Prostate gland (tissue), 2 donors: ENCODE measurements at regions not wholly inside any gene's neighbourhood (a gene's known extent, or its start where the extent isn't known, plus 50 kb on each side); places are given as distances from the start of the nearest gene placed in this dataset.

Source experiments
- DNase-seq: peaks from one replicate; pipeline ENCODE4 v3.0.0-alpha.2; 2019; ENCODE audit warnings: low spot score
- H3K27ac ChIP-seq, 2 donors: fragments of 200-600 bp; sonication (generic); 2 replicates each; pipeline ENCODE4 v1.5.1; 2017 to 2019
- H3K27me3 ChIP-seq: fragments of 200-600 bp; sonication (generic); replicated peaks from 2 replicates; pipeline ENCODE4 v1.5.1; 2019; ENCODE audit not compliant: insufficient read depth
- H3K36me3 ChIP-seq, 2 donors: fragments of 200-600 bp; sonication (generic); 1 replicate in 1 of 2; 2 replicates in 1 of 2; pipeline versions ENCODE4 v1.5.1 to v1.8.1; 2017 to 2019
- H3K4me1 ChIP-seq: fragments of 200-600 bp; sonication (generic); replicated peaks from 2 replicates; pipeline ENCODE4 v1.5.1; 2019
- H3K4me3 ChIP-seq, 2 donors: fragments of 200-600 bp; sonication (generic); 2 replicates each; pipeline ENCODE4 v1.5.1; 2017 to 2019
- H3K9me3 ChIP-seq: fragments of 200-600 bp; sonication (generic); 2 replicates; pipeline ENCODE4 v1.5.1; 2017
- POLR2A ChIP-seq: fragments of 450-650 bp; IDR thresholded peaks from one replicate; pipeline ENCODE4 v1.6.1; 2016; ENCODE audit warnings: antibody characterized with exemption, mild to moderate bottlenecking
- POLR2AphosphoS5 ChIP-seq: sonication (generic); formaldehyde crosslinking; IDR thresholded peaks from one replicate; pipeline ENCODE4 v1.6.1; 2017; ENCODE audit warnings: antibody characterized with exemption
- WGBS: methylation state at CpG from one replicate; pipeline ENCODE4 v1.1.5; 2018; 5-methylcytosine and 5-hydroxymethylcytosine counted together
- intact Hi-C: fragments of 100-400 bp; cut with DNase I; formaldehyde crosslinking; loops from one replicate; pipeline ENCODE4 v1.14.2; 2022
- TF ChIP-seq, protein P1 (sequence below), 4 experiments: fragments of 200-600 bp in 2 of 4; fragments of 450-650 bp in 2 of 4; sonication (generic) in 2 of 4; IDR thresholded peaks; 1 replicate in 3 of 4; 2 replicates in 1 of 4; pipeline ENCODE4 v1.5.1; 2016 to 2019; ENCODE audit warnings: antibody characterized with exemption in 4 of 4, mild to moderate bottlenecking in 2 of 4, moderate library complexity in 2 of 4

DNA sequence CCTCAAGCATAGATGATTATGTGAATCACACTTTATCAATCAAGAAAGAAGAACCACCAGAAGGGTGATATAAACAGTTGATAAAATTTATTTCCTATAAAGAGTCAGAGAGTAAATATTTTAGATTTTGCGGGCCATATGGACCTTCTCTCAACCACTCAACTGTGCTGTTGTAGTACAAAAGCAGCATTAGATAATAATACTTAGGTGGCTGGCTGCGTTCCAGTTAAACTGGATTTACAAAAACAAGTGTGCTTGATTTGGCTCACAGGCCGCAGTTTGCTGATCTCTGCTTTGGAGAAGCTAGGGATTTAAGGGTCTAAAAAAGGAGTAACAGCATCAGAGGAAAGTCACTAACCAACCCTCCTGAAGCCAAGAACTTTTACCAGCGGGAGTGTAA is 1406.0 kb downstream of the KCNT2 start:
- no peaks in the 10 kb centered on the region for H3K36me3 ChIP-seq
- H3K9me3 ChIP-seq, result no peaks in the 10 kb centered on the region
- H3K4me3 ChIP-seq, result no peak overlapping the region
- no peak for DNase-seq
- no peaks in the 10 kb centered on the region for H3K4me1 ChIP-seq
- WGBS, result 50% methylated on average over 4 of the region's 4 CpGs
- intact Hi-C loops, result no loop called here
- no peaks in the 10 kb centered on the region for H3K27me3 ChIP-seq
- no peak overlapping the region for H3K27ac ChIP-seq
- TF ChIP-seq POLR2A (no peak), POLR2AphosphoS5 (no peak)
- TF ChIP-seq, protein P1, sequence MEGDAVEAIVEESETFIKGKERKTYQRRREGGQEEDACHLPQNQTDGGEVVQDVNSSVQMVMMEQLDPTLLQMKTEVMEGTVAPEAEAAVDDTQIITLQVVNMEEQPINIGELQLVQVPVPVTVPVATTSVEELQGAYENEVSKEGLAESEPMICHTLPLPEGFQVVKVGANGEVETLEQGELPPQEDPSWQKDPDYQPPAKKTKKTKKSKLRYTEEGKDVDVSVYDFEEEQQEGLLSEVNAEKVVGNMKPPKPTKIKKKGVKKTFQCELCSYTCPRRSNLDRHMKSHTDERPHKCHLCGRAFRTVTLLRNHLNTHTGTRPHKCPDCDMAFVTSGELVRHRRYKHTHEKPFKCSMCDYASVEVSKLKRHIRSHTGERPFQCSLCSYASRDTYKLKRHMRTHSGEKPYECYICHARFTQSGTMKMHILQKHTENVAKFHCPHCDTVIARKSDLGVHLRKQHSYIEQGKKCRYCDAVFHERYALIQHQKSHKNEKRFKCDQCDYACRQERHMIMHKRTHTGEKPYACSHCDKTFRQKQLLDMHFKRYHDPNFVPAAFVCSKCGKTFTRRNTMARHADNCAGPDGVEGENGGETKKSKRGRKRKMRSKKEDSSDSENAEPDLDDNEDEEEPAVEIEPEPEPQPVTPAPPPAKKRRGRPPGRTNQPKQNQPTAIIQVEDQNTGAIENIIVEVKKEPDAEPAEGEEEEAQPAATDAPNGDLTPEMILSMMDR (IDR thresholded peaks at IDR 0.05), result no peak

DNA sequence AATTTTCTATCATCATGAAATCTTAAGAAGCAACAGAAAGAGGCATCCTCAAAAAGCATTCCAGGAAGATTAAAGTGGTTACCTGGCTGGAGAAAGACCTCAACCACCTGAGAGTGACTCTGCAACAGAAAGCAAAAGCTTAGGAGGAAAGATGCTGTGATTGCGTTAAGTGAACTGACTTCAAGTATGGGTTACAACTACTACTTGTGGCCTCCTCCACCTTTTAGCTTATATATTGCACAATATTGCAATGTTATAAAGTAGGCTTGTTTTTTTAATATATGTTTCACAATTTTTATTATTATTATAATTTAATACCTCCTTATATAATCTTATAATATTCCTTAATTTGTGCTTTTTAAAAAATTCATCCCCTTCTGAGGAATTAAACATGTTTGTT is 1407.5 kb downstream of the KCNT2 start:
- intact Hi-C loops, result no loop called here
- Histone ChIP-seq H3K36me3 (no peaks in the 10 kb centered on the region), H3K27me3 (no peaks in the 10 kb centered on the region), H3K4me1 (no peaks in the 10 kb centered on the region), H3K27ac (no peak overlapping the region), H3K9me3 (no peaks in the 10 kb centered on the region), H3K4me3 (no peak overlapping the region)
- no peak for DNase-seq
- TF ChIP-seq POLR2A (no peak), POLR2AphosphoS5 (no peak)
- TF ChIP-seq, protein P1 (IDR thresholded peaks at IDR 0.05), result no peak
- WGBS, result 92% methylated on average over 1 of the region's 1 CpG

DNA sequence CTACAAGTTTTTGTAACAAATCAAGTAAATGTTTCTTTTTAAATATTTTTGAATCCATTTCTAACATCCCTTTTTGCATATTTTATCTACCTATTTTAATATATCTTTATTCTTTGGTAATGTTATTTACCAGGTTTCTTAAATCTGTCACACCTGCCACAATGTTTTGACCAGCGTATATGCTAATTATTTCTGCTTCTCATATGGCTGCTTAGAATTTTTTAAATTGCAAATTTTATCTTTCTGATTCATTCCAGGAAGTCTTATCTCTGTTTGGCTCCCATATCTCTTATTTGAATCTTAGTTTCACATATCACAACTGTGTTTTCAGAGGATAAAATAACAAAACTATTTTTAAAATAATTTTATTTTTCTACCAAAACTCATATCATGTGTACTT is 1411.1 kb downstream of the KCNT2 start:
- H3K27me3 ChIP-seq, result no peaks in the 10 kb centered on the region
- no peak overlapping the region for H3K27ac ChIP-seq
- no peaks in the 10 kb centered on the region for H3K4me1 ChIP-seq
- intact Hi-C loops, result no loop called here
- H3K4me3 ChIP-seq, result no peak overlapping the region
- H3K9me3 ChIP-seq, result no peaks in the 10 kb centered on the region
- TF ChIP-seq, protein P1 (IDR thresholded peaks at IDR 0.05), result no peak
- TF ChIP-seq POLR2AphosphoS5, result no peak
- TF ChIP-seq POLR2A, result no peak
- WGBS, result 89% methylated on average over 1 of the region's 1 CpG
- H3K36me3 ChIP-seq, result no peaks in the 10 kb centered on the region
- no peak for DNase-seq

DNA sequence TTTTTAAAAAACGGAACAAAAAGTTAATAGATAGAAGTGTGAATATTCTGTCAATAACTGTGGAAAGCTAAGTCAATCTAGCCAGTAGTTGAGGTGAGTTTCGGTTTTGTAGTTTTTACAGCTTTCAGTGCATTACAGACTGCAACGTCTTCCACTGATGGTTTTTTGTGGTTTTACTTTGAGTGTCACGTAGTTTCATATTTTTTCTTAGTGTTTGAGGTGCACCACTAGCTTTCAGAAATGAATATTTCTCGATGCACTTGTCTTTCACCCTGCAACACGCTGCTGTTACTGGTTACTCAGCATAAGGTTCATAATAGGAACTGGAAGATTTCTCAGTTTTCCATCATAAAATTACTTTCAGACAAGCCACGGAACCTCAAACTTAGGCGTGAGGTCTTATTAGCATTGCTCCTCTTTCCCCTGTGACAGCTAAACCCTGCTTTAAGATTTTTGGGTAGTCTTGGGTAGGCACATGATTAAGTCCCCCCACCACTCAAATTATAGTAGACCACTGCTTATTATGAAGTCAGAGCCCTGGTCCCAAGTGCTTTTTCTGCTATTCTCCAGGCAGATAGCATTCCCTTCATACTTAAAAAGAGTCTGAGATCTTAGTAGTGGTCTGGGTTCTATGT is 1412.7 kb downstream of the KCNT2 start:
- H3K36me3 ChIP-seq, result no peaks in the 10 kb centered on the region
- 76% methylated on average over 8 of the region's 8 CpGs for WGBS
- H3K27ac ChIP-seq, result no peak overlapping the region
- no peaks in the 10 kb centered on the region for H3K4me1 ChIP-seq
- TF ChIP-seq, protein P1 (IDR thresholded peaks at IDR 0.05), result no peak
- TF ChIP-seq POLR2AphosphoS5 (no peak), POLR2A (no peak)
- H3K27me3 ChIP-seq, result no peaks in the 10 kb centered on the region
- no peaks in the 10 kb centered on the region for H3K9me3 ChIP-seq
- intact Hi-C loops, result no loop called here
- no peak overlapping the region for H3K4me3 ChIP-seq
- no peak for DNase-seq

DNA sequence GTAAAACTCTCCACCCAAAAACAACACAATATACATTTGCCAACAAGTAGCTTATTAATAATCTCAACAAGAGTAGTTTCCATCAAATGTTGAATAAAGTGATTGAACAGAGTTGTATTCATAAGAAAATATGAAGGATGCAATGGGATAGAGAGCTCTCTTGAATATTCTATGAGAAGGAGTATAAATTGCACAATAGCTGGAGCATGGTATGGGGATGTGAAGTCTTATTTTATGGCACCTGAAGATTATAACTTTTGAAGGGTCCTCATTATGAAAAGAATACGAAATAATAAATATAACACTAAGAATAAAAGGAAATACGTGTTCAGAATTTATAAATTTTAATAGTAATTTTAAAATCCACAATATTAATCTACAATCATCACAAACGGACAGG is 1415.1 kb downstream of the KCNT2 start:
- 85% methylated on average over 3 of the region's 3 CpGs for WGBS
- Histone ChIP-seq H3K9me3 (no peaks in the 10 kb centered on the region), H3K4me3 (no peak overlapping the region), H3K4me1 (no peaks in the 10 kb centered on the region), H3K27me3 (no peaks in the 10 kb centered on the region), H3K27ac (no peak overlapping the region), H3K36me3 (no peaks in the 10 kb centered on the region)
- intact Hi-C loops, result no loop called here
- TF ChIP-seq, protein P1 (IDR thresholded peaks at IDR 0.05), result no peak
- no peak for TF ChIP-seq POLR2A
- TF ChIP-seq POLR2AphosphoS5, result no peak
- no peak for DNase-seq
